BLaER1 (cell line): ENCODE measurements at regions not wholly inside any gene's neighbourhood (a gene's known extent, or its start where the extent isn't known, plus 50 kb on each side); places are given as distances from the start of the nearest gene placed in this dataset.
"Not testable (repeated sequence)": the region's sequence is repeated elsewhere in the genome, so short reads cannot be mapped to it uniquely, and the experiment has no call there.

Experiments used
- H3K27ac ChIP-seq: shearing (Covaris generic); formaldehyde crosslinking; 2 replicates; pipeline ENCODE4 v1.8.1; 2022
- H3K27me3 ChIP-seq: shearing (Covaris generic); formaldehyde crosslinking; 2 replicates; pipeline ENCODE4 v1.8.1; 2022
- H3K36me3 ChIP-seq: shearing (Covaris generic); formaldehyde crosslinking; 2 replicates; pipeline ENCODE4 v1.8.1; 2022
- H3K4me1 ChIP-seq: shearing (Covaris generic); formaldehyde crosslinking; 2 replicates; pipeline ENCODE4 v1.8.1; 2022
- H3K4me2 ChIP-seq: shearing (Covaris generic); formaldehyde crosslinking; 2 replicates; pipeline ENCODE4 v1.8.1; 2022
- H3K4me3 ChIP-seq: shearing (Covaris generic); formaldehyde crosslinking; 2 replicates; pipeline ENCODE4 v1.8.1; 2022
- H3K9ac ChIP-seq: shearing (Covaris generic); formaldehyde crosslinking; 2 replicates; pipeline ENCODE4 v1.8.1; 2022
- H3K9me3 ChIP-seq: shearing (Covaris generic); formaldehyde crosslinking; 2 replicates; pipeline ENCODE4 v1.8.1; 2022
- H4K20me1 ChIP-seq: shearing (Covaris generic); formaldehyde crosslinking; 2 replicates; pipeline ENCODE4 v1.8.1; 2022
- Cebpa-rat ChIP-seq: shearing (Covaris generic); IDR thresholded peaks from 2 replicates; pipeline ENCODE4 v1.8.1; 2022

DNA sequence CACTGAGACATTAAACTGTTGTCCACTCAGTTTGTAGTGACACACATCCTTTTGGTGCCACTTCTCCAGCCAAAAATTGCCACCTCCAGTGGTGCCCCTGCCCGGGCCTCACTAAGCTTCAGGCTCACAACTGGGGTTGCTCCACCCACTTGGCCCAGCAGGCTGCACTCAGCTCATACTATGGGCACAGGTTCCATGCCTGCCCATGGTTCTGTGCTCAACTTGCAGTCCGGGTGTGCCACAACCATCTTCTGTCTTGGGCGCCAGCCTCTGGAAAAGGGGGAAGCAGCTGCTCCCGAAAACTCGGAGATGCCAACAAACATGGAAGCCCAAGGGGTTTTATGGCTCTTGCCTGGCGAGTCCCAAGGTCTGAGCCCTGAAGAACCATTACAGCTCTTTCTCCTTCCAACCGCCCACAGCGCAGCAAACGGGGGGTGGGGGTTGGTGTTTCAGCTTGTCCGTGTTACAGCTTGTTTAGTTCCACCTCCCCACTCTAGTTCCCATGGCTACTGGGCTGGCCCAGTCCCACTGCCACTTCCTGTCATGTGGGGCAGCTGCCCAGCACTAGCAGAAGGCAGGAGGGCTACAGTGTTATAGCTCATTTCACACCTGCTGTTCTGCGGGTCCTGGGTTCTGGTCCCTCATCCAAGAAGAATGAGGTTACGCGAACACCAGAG, 998.3 kb downstream of the SLC16A7 start:
- Histone ChIP-seq H3K9ac (no peak overlapping the region), H3K4me3 (no peak overlapping the region), H3K36me3 (no peaks in the 10 kb centered on the region), H3K4me1 (no peaks in the 10 kb centered on the region), H3K27ac (no peak overlapping the region), H4K20me1 (no peaks in the 10 kb centered on the region), H3K27me3 (no peaks in the 10 kb centered on the region), H3K9me3 (peaks cover 13% of the 10 kb centered on the region), H3K4me2 (no peak overlapping the region)
- no peak for TF ChIP-seq Cebpa-rat

GRCh38 chr12:60602601-60603000, 1006.8 kb downstream of the SLC16A7 start:
- TF ChIP-seq Cebpa-rat, result no peak
- no peak overlapping the region for H3K27ac ChIP-seq
- H3K36me3 ChIP-seq, result no peaks in the 10 kb centered on the region
- no peak overlapping the region for H3K4me2 ChIP-seq
- H3K27me3 ChIP-seq, result no peaks in the 10 kb centered on the region
- H3K4me1 ChIP-seq, result no peaks in the 10 kb centered on the region
- H4K20me1 ChIP-seq, result no peaks in the 10 kb centered on the region
- H3K9ac ChIP-seq, result no peak overlapping the region
- H3K4me3 ChIP-seq, result no peak overlapping the region
- peaks cover 8% of the 10 kb centered on the region for H3K9me3 ChIP-seq

- not testable (repeated sequence) for H3K9ac ChIP-seq, H3K4me2 ChIP-seq, H3K9me3 ChIP-seq, H3K4me1 ChIP-seq, H4K20me1 ChIP-seq, H3K27me3 ChIP-seq, H3K27ac ChIP-seq, H3K36me3 ChIP-seq, H3K4me3 ChIP-seq
These were observed 1007.6 kb downstream of the SLC16A7 start for GRCh38 chr12:60603475-60603874.

DNA sequence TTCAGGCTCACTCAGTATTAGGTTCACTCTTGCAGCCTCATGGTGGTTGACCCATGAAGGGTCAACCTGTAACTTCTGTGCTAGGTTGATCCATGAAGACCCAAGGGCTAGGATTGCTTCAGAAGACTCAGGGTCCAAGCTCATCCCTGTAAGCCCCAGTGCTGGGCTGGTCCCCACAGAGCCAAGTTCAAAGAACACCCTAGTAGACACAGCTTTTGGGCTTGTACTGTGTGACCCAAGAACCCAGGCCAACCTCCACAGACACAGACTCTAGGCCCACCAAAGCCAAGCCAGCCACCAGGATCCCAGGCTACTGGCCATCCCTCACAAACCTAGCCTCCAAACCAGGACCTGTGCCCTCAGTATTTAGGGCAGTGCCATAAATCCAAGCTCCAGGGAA, 1020.6 kb downstream of the SLC16A7 start:
- H3K4me1 ChIP-seq, result no peaks in the 10 kb centered on the region
- H3K27ac ChIP-seq, result no peak overlapping the region
- no peak overlapping the region for H3K4me3 ChIP-seq
- H3K36me3 ChIP-seq, result no peaks in the 10 kb centered on the region
- TF ChIP-seq Cebpa-rat, result no peak
- H3K4me2 ChIP-seq, result no peak overlapping the region
- H3K27me3 ChIP-seq, result no peaks in the 10 kb centered on the region
- H3K9ac ChIP-seq, result no peak overlapping the region
- H4K20me1 ChIP-seq, result no peaks in the 10 kb centered on the region
- H3K9me3 ChIP-seq, result peaks cover 14% of the 10 kb centered on the region; the same call in 1 of the 2 replicates

DNA sequence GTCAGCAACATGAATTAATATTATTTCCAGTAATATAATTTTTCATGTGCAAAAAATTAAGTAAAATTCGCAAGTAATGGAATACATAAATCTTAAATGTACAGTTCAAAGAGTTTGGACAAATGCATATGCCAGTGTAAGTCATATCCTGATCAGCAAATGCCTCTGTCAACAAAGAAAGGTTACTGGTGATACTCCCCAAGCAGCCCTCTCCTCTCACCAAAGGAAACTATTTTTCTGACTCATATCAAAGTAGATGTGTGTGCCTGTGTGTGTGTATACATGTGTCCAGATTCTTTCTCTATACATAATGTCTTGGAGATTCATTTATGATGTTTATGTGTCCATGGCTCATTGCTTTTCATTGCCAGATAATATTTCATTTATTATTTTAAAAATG, 1035.0 kb downstream of the SLC16A7 start:
- Histone ChIP-seq H3K4me2 (no peak overlapping the region), H3K4me1 (no peaks in the 10 kb centered on the region), H3K4me3 (no peak overlapping the region), H3K36me3 (no peaks in the 10 kb centered on the region), H3K9me3 (no peaks in the 10 kb centered on the region), H3K27me3 (no peaks in the 10 kb centered on the region), H4K20me1 (no peaks in the 10 kb centered on the region), H3K9ac (no peak overlapping the region), H3K27ac (no peak overlapping the region)
- TF ChIP-seq Cebpa-rat, result no peak

- Histone ChIP-seq H3K4me3 (no peak overlapping the region), H4K20me1 (no peaks in the 10 kb centered on the region), H3K9me3 (peaks cover 48% of the 10 kb centered on the region), H3K36me3 (no peaks in the 10 kb centered on the region; the same call in 1 of the 2 replicates), H3K4me2 (no peak overlapping the region), H3K27me3 (no peaks in the 10 kb centered on the region), H3K4me1 (no peaks in the 10 kb centered on the region), H3K27ac (no peak overlapping the region), H3K9ac (no peak overlapping the region)
- TF ChIP-seq Cebpa-rat, result no peak
These were observed 1048.2 kb downstream of the SLC16A7 start for GRCh38 chr12:60644076-60644475.

GRCh38 chr12:60666895-60667294, 1071.1 kb downstream of the SLC16A7 start:
- no peak overlapping the region for H3K4me2 ChIP-seq
- H4K20me1 ChIP-seq, result no peaks in the 10 kb centered on the region
- no peak for TF ChIP-seq Cebpa-rat

DNA sequence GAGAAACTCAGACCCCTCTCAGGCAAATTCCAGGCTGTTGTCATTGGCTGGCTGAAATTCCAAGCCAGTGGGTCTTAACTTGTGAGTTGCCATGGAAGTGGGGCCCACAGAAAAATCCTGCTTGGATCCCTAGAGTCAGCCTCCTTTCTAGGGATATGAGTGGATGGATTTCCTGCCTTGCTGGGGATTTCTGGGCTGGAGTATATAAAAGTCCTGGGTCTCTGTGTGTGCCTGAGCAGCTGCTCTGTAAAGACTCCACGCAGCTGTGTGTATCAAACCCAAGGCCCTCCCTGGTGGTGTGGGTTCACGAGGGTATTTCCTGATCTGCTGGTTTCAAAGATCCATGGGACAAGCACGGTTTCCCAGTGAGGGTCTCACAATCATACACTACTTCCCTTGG, 1077.1 kb downstream of the SLC16A7 start:
- Histone ChIP-seq H3K27ac (no peak overlapping the region), H3K4me1 (0 out of 2 replicates have a peak, but pooled peaks cover 5% of the 10 kb centered on the region), H3K27me3 (no peaks in the 10 kb centered on the region), H3K4me3 (no peak overlapping the region), H4K20me1 (no peaks in the 10 kb centered on the region), H3K9me3 (no peaks in the 10 kb centered on the region), H3K36me3 (no peaks in the 10 kb centered on the region), H3K9ac (no peak overlapping the region), H3K4me2 (no peak overlapping the region)
- no peak for TF ChIP-seq Cebpa-rat

More at GRCh38 chr12:60666895-60667294, 1071.1 kb downstream of the SLC16A7 start:
- H3K4me3 ChIP-seq, result no peak overlapping the region
- no peaks in the 10 kb centered on the region for H3K9me3 ChIP-seq
- H3K27me3 ChIP-seq, result no peaks in the 10 kb centered on the region
- no peak overlapping the region for H3K27ac ChIP-seq
- H3K4me1 ChIP-seq, result no peaks in the 10 kb centered on the region
- no peaks in the 10 kb centered on the region for H3K36me3 ChIP-seq
- no peak overlapping the region for H3K9ac ChIP-seq

DNA sequence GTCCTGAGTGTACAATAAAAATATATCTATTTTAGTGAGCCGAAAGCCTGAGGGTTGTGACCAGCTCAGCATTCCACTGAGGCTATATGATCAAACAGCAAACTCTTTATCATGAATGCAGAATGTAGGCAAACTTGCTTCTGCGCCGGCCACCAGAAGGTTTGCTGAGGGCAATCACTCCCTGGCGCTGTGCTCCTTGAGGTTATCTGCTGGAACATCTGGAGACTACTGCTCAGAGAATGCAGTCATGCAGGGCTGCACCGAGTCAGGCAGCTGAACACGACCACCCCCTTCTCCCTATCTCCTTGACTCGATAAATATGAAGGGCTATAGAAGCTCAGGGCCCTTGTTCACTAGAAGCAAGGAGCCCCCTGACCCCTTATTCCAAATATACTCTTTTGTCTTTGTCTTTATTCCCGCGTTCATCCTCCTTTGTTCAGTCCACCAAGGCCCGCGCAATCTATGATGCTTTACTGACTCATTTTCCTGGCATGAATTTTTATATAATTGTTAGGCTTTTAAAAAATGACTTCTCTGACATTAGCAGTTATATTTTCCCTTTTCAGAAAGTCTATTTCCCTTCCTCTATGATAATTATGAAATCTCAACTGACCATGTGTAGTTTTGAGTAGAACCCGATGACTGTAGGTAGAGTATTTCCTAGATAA, 1089.3 kb downstream of the SLC16A7 start:
- Histone ChIP-seq H3K27me3 (no peaks in the 10 kb centered on the region), H3K27ac (no peak overlapping the region), H3K9me3 (peaks cover 10% of the 10 kb centered on the region), H3K9ac (no peak overlapping the region), H3K36me3 (no peaks in the 10 kb centered on the region), H3K4me2 (no peak overlapping the region), H3K4me1 (no peaks in the 10 kb centered on the region), H4K20me1 (no peaks in the 10 kb centered on the region), H3K4me3 (no peak overlapping the region)
- TF ChIP-seq Cebpa-rat, result no peak

GRCh38 chr12:60689137-60689536, 1093.3 kb downstream of the SLC16A7 start:
- Histone ChIP-seq H4K20me1 (no peaks in the 10 kb centered on the region), H3K36me3 (no peaks in the 10 kb centered on the region), H3K27me3 (no peaks in the 10 kb centered on the region), H3K9ac (no peak overlapping the region), H3K4me1 (no peaks in the 10 kb centered on the region), H3K4me2 (no peak overlapping the region), H3K4me3 (no peak overlapping the region), H3K9me3 (peaks cover 10% of the 10 kb centered on the region), H3K27ac (no peak overlapping the region)
- TF ChIP-seq Cebpa-rat, result no peak
